ENCODE measurements at regions not wholly inside any gene's neighbourhood (a gene's known extent, or its start where the extent isn't known, plus 50 kb on each side); places are given as distances from the start of the nearest gene placed in this dataset.

GRCh38 chr7:8921807-8922206, 488.4 kb downstream of the NXPH1 start:
- TF ChIP-seq EGR1 (IDR thresholded peaks at IDR 0.05): no peak
- TF ChIP-seq TCF12 (IDR thresholded peaks at IDR 0.05; ENCODE audit: low read depth): no peak
- no peak for TF ChIP-seq TAF1 (IDR thresholded peaks at IDR 0.05; ENCODE audit: low read depth)
- no peak for TF ChIP-seq MAX (IDR thresholded peaks at IDR 0.05)
- no peak for TF ChIP-seq TEAD4 (IDR thresholded peaks at IDR 0.05)
- TF ChIP-seq REST (IDR thresholded peaks at IDR 0.05; ENCODE audit: low read depth): no peak
- TF ChIP-seq EP300 (IDR thresholded peaks at IDR 0.05; ENCODE audit: borderline replicate concordance): no peak
- no peak for TF ChIP-seq FOXM1 (IDR thresholded peaks at IDR 0.05; ENCODE audit: borderline replicate concordance, low read depth)
- TF ChIP-seq YY1 (IDR thresholded peaks at IDR 0.05; ENCODE audit: low read depth): no peak
- no peak for TF ChIP-seq ZBTB7A (IDR thresholded peaks at IDR 0.05; ENCODE audit: low read depth)
- TF ChIP-seq NFIC (IDR thresholded peaks at IDR 0.05): no peak
- no peak for TF ChIP-seq RAD21 (IDR thresholded peaks at IDR 0.05; ENCODE audit: low read depth)

- TF ChIP-seq TEAD4 (IDR thresholded peaks at IDR 0.05) (no peak), RAD21 (IDR thresholded peaks at IDR 0.05; ENCODE audit: low read depth) (no peak), CEBPB (IDR thresholded peaks at IDR 0.05) (no peak), EP300 (IDR thresholded peaks at IDR 0.05; ENCODE audit: borderline replicate concordance) (no peak), USF1 (IDR thresholded peaks at IDR 0.05) (no peak), REST (IDR thresholded peaks at IDR 0.05; ENCODE audit: low read depth) (no peak), FOXM1 (IDR thresholded peaks at IDR 0.05; ENCODE audit: borderline replicate concordance, low read depth) (no peak), EGR1 (IDR thresholded peaks at IDR 0.05) (no peak)
These were observed 489.3 kb downstream of the NXPH1 start for GRCh38 chr7:8922726-8923125.

GRCh38 chr7:8923164-8923806, 489.9 kb downstream of the NXPH1 start:
- TF ChIP-seq RAD21 (IDR thresholded peaks at IDR 0.05; ENCODE audit: low read depth) (no peak), MAX (IDR thresholded peaks at IDR 0.05) (no peak), FOXM1 (IDR thresholded peaks at IDR 0.05; ENCODE audit: borderline replicate concordance, low read depth) (no peak), YY1 (IDR thresholded peaks at IDR 0.05; ENCODE audit: low read depth) (no peak), USF1 (IDR thresholded peaks at IDR 0.05) (no peak), CREB1 (IDR thresholded peaks at IDR 0.05; ENCODE audit: low read depth) (no peak), CEBPB (IDR thresholded peaks at IDR 0.05) (no peak), ZBTB7A (IDR thresholded peaks at IDR 0.05; ENCODE audit: low read depth) (no peak), TAF1 (IDR thresholded peaks at IDR 0.05; ENCODE audit: low read depth) (no peak), NFIC (IDR thresholded peaks at IDR 0.05) (no peak), EGR1 (IDR thresholded peaks at IDR 0.05) (no peak), EP300 (IDR thresholded peaks at IDR 0.05; ENCODE audit: borderline replicate concordance) (no peak), REST (IDR thresholded peaks at IDR 0.05; ENCODE audit: low read depth) (no peak), TCF12 (IDR thresholded peaks at IDR 0.05; ENCODE audit: low read depth) (no peak), TEAD4 (IDR thresholded peaks at IDR 0.05) (no peak)

GRCh38 chr7:8931906-8932646, 498.7 kb downstream of the NXPH1 start:
- TF ChIP-seq USF1 (IDR thresholded peaks at IDR 0.05) (no peak), TAF1 (IDR thresholded peaks at IDR 0.05; ENCODE audit: low read depth) (no peak), TCF12 (IDR thresholded peaks at IDR 0.05; ENCODE audit: low read depth) (no peak), FOXM1 (IDR thresholded peaks at IDR 0.05; ENCODE audit: borderline replicate concordance, low read depth) (no peak), TEAD4 (IDR thresholded peaks at IDR 0.05) (no peak)

All from Ishikawa (cell line).